ENCODE measurements at regions not wholly inside any gene's neighbourhood (a gene's known extent, or its start where the extent isn't known, plus 50 kb on each side); places are given as distances from the start of the nearest gene placed in this dataset.

DNA sequence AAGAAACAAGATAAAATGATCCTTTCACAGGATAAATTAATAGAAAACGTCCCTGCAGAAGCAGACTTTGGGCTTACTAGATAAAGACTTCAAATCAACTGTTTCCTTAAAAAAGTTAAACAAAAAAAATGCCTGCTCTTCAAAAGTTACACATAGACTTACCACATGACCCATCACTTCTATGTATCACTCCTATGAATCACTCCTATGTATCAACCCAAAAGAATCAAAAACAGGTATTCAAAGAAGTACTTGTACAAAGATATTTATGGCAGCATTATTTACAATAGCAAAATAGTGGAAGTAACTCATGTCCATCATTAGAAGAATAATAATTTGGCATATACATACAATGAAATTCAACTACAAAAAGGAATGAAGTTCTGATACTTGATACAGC, 56.3 kb upstream of the PRDM9 start:
- no peak for TF ChIP-seq CTCF (conservative IDR thresholded peaks at IDR 0.05)
- TF ChIP-seq ZFX (IDR thresholded peaks at IDR 0.05): no peak
- H3K27ac ChIP-seq: no peak overlapping the region

DNA sequence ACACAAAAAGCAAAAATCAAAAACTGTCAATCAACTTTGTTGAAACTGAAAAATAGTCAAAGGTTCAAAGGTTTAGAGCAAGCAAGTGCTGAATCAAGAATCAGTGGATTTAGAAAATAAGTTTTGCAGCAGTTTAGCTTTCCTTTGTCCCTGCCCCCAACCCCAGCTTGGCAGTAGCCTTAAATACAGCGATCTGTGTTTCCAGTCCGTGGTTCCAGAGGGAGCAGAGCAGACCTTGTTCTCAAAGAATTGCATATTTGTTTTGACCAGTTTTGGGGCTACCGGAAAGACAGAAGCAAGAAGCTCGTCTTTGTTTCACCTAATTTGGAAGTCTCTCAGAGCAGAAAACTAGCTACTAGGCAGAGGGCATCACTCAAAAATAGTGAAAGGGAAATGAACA, 57.2 kb upstream of the PRDM9 start:
- no peak overlapping the region for H3K27ac ChIP-seq
- no peak for TF ChIP-seq ZFX (IDR thresholded peaks at IDR 0.05)
- TF ChIP-seq CTCF (conservative IDR thresholded peaks at IDR 0.05): no peak

DNA sequence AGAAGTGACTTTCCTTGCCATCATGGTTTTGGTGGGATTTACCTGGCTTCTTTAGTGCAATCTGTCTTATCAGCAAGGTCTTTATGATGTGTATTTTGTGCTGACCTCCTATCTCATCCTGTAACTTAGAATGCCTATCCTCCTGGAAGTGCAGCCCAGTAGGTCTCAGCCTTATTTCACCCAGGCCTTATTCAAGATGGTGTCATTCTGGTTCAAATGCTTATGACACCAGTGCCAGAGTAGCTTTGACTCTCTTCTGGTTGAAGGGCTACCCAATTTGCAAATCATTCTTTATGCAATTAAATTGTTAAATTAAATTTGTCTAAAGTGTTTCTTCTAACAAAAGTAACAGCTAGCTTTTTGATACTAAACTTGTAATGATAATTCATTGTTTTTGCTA, 58.8 kb upstream of the PRDM9 start:
- H3K27ac ChIP-seq: no peak overlapping the region
- TF ChIP-seq ZFX (IDR thresholded peaks at IDR 0.05) (no peak), CTCF (conservative IDR thresholded peaks at IDR 0.05) (no peak)

GRCh38 chr5:23446424-23446823, 61.0 kb upstream of the PRDM9 start:
- TF ChIP-seq CTCF (conservative IDR thresholded peaks at IDR 0.05) (no peak), ZFX (IDR thresholded peaks at IDR 0.05) (no peak)

GRCh38 chr5:23445573-23445972, 61.8 kb upstream of the PRDM9 start:
- TF ChIP-seq ZFX (IDR thresholded peaks at IDR 0.05) (no peak), CTCF (conservative IDR thresholded peaks at IDR 0.05) (no peak)
- H3K27ac ChIP-seq: no peak overlapping the region

More at GRCh38 chr5:23446424-23446823, 61.0 kb upstream of the PRDM9 start:
- H3K27ac ChIP-seq: no peak overlapping the region

DNA sequence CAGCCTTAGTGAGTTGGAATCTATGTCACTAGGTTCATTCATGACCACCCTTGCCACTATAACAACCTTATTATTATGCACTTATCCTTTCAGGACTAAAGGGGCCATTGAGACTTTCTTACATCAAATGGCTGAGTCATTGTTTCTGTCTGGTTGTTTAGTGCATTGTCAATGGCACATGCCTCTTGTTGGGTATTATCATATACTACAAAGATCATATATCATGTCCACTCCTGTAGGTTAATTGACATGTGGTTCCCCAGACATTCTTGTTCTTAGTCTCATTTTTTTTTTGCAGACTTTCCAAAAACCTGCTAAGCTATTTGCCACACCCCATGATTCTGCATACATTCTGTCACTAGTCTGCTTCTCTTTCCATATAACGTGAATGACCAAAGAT, 66.7 kb upstream of the PRDM9 start:
- TF ChIP-seq CTCF (conservative IDR thresholded peaks at IDR 0.05) (no peak), ZFX (IDR thresholded peaks at IDR 0.05) (no peak)
- no peak overlapping the region for H3K27ac ChIP-seq

DNA sequence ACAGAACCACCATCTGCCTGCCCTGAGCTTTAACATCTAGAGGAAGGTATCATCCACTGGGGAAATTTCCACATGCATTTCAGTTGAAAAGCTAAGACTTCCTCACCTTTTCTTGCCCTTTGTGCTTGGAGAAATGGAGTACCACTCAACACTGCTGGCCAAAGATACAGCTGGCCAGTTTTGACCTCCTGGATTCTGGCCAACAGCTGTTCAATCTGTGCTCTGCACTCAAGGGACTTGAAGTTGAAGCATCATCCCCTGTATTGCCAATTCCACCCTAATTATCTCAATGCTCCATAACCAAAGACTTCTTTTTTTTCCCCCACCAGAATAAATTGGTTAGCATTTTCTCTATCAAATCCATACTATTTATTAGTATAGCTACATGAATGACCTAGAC, 70.4 kb upstream of the PRDM9 start:
- H3K27ac ChIP-seq: no peak overlapping the region
- TF ChIP-seq CTCF (conservative IDR thresholded peaks at IDR 0.05) (no peak), ZFX (IDR thresholded peaks at IDR 0.05) (no peak)
